ENCODE measurements at regions not wholly inside any gene's neighbourhood (a gene's known extent, or its start where the extent isn't known, plus 50 kb on each side); places are given as distances from the start of the nearest gene placed in this dataset.

- Histone ChIP-seq H3K79me1 (ENCODE audit: low read depth, low read length) (no peaks in the 10 kb centered on the region), H3K23ac (ENCODE audit: insufficient read length) (no peak overlapping the region), H4K91ac (replicated peaks; ENCODE audit: insufficient read length, low read length) (no peak overlapping the region), H3K9ac (replicated peaks in 1 of 4; ENCODE audit: extremely low read depth in 1 of 4, low read depth in 3 of 4, low read length in 3 of 4) (no peak overlapping the region), H3K23me2 (ENCODE audit: low read depth, low read length) (no peaks in the 10 kb centered on the region), H3K4me2 (ENCODE audit: insufficient read depth in 1 of 2, low read depth in 2 of 2, low read length in 2 of 2) (no peak overlapping the region), H3K18ac (ENCODE audit: extremely low read depth, low read length) (no peak overlapping the region), H3K27ac (ENCODE audit: low read depth, low read length) (no peak overlapping the region), H3K56ac (replicated peaks; ENCODE audit: insufficient read length, low read depth, low read length) (no peak overlapping the region), H3K4me1 (replicated peaks in 1 of 4; ENCODE audit: control insufficient read depth in 3 of 4, insufficient read depth in 4 of 4, low read length in 3 of 4) (no peaks in the 10 kb centered on the region), H3K79me2 (ENCODE audit: control insufficient read depth in 1 of 2, insufficient read depth in 2 of 2, low read length in 2 of 2) (no peaks in the 10 kb centered on the region), H2BK15ac (ENCODE audit: low read length) (no peak overlapping the region), H4K20me1 (replicated peaks in 1 of 2; ENCODE audit: control insufficient read depth in 1 of 2, insufficient read depth in 2 of 2, low read length in 2 of 2) (no peaks in the 10 kb centered on the region), H3K4me3 (ENCODE audit: extremely low read depth in 1 of 4, insufficient read depth in 2 of 4, low read depth in 3 of 4, low read length in 4 of 4) (no peak overlapping the region), H3K27me3 (replicated peaks in 1 of 4; ENCODE audit: control insufficient read depth in 3 of 4, extremely low read depth in 1 of 4, insufficient read depth in 3 of 4, low read length in 3 of 4) (no peaks in the 10 kb centered on the region), H2BK5ac (ENCODE audit: low read depth, low read length) (no peak overlapping the region), H2AFZ (ENCODE audit: low read length) (no peak overlapping the region), H3K4ac (replicated peaks; ENCODE audit: insufficient read length, low read depth, low read length) (no peak overlapping the region), H3K14ac (ENCODE audit: insufficient read length) (no peak overlapping the region), H4K5ac (ENCODE audit: insufficient read length, low read depth, low read length) (no peak overlapping the region), H4K8ac (ENCODE audit: extremely low read depth, insufficient read depth, low read length) (no peak overlapping the region), H2BK12ac (ENCODE audit: low read depth, low read length) (no peak overlapping the region), H2BK120ac (replicated peaks; ENCODE audit: low read depth, low read length) (no peak overlapping the region), H3K9me3 (ENCODE audit: insufficient read depth in 2 of 2, low read depth in 1 of 2, low read length in 1 of 2) (peaks cover 4 to 5% of the 10 kb centered on the region in 2 experiments; a peak in 2 of 4 replicates), H2BK20ac (ENCODE audit: low read length) (no peak overlapping the region), H2AK5ac (ENCODE audit: low read depth, low read length) (no peak overlapping the region), H3K36me3 (ENCODE audit: control insufficient read depth in 2 of 4, insufficient read depth in 4 of 4, low read length in 3 of 4) (peaks cover 0 to 7% (median 0%) of the 10 kb centered on the region in 4 experiments; a peak in 2 of 8 replicates)
- FAIRE-seq, result no peak
- ChIA-PET CTCF (ENCODE audit: partially characterized antibody) (interaction anchor here (0.6 to 1.5 kb wide), 3 partner anchors 319 to 416 kb away, joined by 3 to 5 read pairs (median 3); no protein-coding TSS in a partner anchor), POLR2A (ENCODE audit: partially characterized antibody) (no interaction called here)
- TF ChIP-seq CBX5 (IDR thresholded peaks at IDR 0.05; ENCODE audit: low read depth, low read length) (no peak), RXRA (IDR thresholded peaks at IDR 0.05; ENCODE audit: insufficient read depth, low read depth, low read length) (no peak), KDM1A (IDR thresholded peaks at IDR 0.05; ENCODE audit: borderline replicate concordance, low read length) (no peak), SAP30 (IDR thresholded peaks at IDR 0.05; ENCODE audit: insufficient read depth, insufficient replicate concordance, low read length) (no peak), HDAC2 (IDR thresholded peaks at IDR 0.05; ENCODE audit: borderline replicate concordance in 1 of 2, low read depth in 2 of 2, low read length in 2 of 2) (no peak), MAFK (IDR thresholded peaks at IDR 0.05; ENCODE audit: low read depth, low read length) (no peak), SIX5 (IDR thresholded peaks at IDR 0.05; ENCODE audit: low read depth, low read length) (no peak), KDM4A (IDR thresholded peaks at IDR 0.05; ENCODE audit: low read depth, low read length, severe bottlenecking) (no peak)
- WGBS, 2 experiments (ENCODE audit: extremely low coverage in 1 of 2, insufficient coverage in 1 of 2, insufficient read length in 1 of 2, insufficient replicate concordance in 2 of 2, low coverage in 1 of 2, low lambda C conversion rate in 2 of 2, missing lambda C conversion rate in 1 of 2), result 80% methylated on average over 3 of the region's 4 CpGs; no CpG with 5 or more reads in 1 of the 2 experiments
- DNase-seq (ENCODE audit: low read depth in 1 of 2, low spot score in 2 of 2), result no peak
These were observed 201.7 kb downstream of the FAM133A start for GRCh38 chrX:93875621-93876282.
